ENCODE measurements at regions not wholly inside any gene's neighbourhood (a gene's known extent, or its start where the extent isn't known, plus 50 kb on each side); places are given as distances from the start of the nearest gene placed in this dataset.

GRCh38 chr5:54785729-54786591 lies 199.4 kb downstream of the ESM1 start:
- Histone ChIP-seq H3K27me3 (replicated peaks; ENCODE audit: control insufficient read depth, insufficient read depth, low read length) (no peaks in the 10 kb centered on the region), H3K4me1 (no peaks in the 10 kb centered on the region), H3K36me3 (ENCODE audit: control insufficient read depth, insufficient read depth, low read length) (no peaks in the 10 kb centered on the region), H3K4me3 (ENCODE audit: low read depth, low read length) (no peak overlapping the region), H3K9me3 (no peaks in the 10 kb centered on the region)
- CTCF ChIA-PET: no interaction called here
- Mint-ChIP-seq H3K27ac (ENCODE audit: unreplicated experiment) (no peak overlapping the region), H3K9me3 (ENCODE audit: unreplicated experiment) (no peaks in the 10 kb centered on the region), H3K27me3 (ENCODE audit: insufficient read depth, unreplicated experiment) (no peaks in the 10 kb centered on the region), H3K4me3 (ENCODE audit: unreplicated experiment) (no peak overlapping the region), H3K4me1 (ENCODE audit: low read depth, unreplicated experiment) (no peaks in the 10 kb centered on the region), H3K36me3 (ENCODE audit: insufficient read depth, unreplicated experiment) (no peaks in the 10 kb centered on the region)
- POLR2A ChIA-PET: no interaction called here
- TF ChIP-seq CTCF (IDR thresholded peaks at IDR 0.05; ENCODE audit: insufficient read depth in 1 of 2, low read depth in 1 of 2, low read length in 1 of 2, severe bottlenecking in 1 of 2, unreplicated experiment in 1 of 2): no peak
- no peak for DNase-seq
- intact Hi-C loops (cut with micrococcal nuclease; ENCODE audit: unreplicated experiment): no loop called here
- BruUV-seq (replicated peaks): no TSS peak

DNA sequence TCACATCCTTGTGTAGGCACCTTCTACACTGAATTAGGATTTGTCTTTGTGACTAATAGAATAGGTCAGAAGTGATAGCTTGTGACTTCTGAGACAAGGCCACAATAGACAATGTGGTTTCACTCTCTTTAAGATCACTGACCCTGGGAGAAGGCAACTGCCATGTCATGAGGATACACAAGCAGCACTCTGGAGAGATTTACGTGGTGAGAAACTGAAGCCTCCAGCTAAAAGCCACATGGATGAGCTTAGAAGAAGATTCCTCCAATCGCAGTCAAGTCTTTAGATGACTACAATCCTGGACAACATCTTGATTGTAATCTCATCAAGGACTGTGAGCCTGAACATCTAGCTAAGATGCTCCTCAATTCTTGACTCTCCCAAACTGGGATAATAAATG lies 206.6 kb downstream of the ESM1 start:
- intact Hi-C loops (cut with micrococcal nuclease; ENCODE audit: unreplicated experiment): no loop called here
- Histone ChIP-seq H3K27me3 (replicated peaks; ENCODE audit: control insufficient read depth, insufficient read depth, low read length) (no peaks in the 10 kb centered on the region), H3K36me3 (ENCODE audit: control insufficient read depth, insufficient read depth, low read length) (no peaks in the 10 kb centered on the region), H3K4me1 (no peaks in the 10 kb centered on the region), H3K9me3 (no peaks in the 10 kb centered on the region), H3K4me3 (ENCODE audit: low read depth, low read length) (no peak overlapping the region)
- CTCF ChIA-PET: no interaction called here
- Mint-ChIP-seq H3K9me3 (ENCODE audit: unreplicated experiment) (no peaks in the 10 kb centered on the region), H3K27ac (ENCODE audit: unreplicated experiment) (no peak overlapping the region), H3K4me1 (ENCODE audit: low read depth, unreplicated experiment) (no peaks in the 10 kb centered on the region), H3K4me3 (ENCODE audit: unreplicated experiment) (no peak overlapping the region), H3K27me3 (ENCODE audit: insufficient read depth, unreplicated experiment) (peaks cover 4% of the 10 kb centered on the region), H3K36me3 (ENCODE audit: insufficient read depth, unreplicated experiment) (no peaks in the 10 kb centered on the region)
- POLR2A ChIA-PET: no interaction called here
- DNase-seq: no peak
- no TSS peak for BruUV-seq (replicated peaks)
- TF ChIP-seq CTCF (IDR thresholded peaks at IDR 0.05; ENCODE audit: insufficient read depth in 1 of 2, low read depth in 1 of 2, low read length in 1 of 2, severe bottlenecking in 1 of 2, unreplicated experiment in 1 of 2): no peak

- H3K4me3 ChIP-seq (ENCODE audit: low read depth, low read length): no peak overlapping the region
- Mint-ChIP-seq H3K9me3 (ENCODE audit: unreplicated experiment) (no peaks in the 10 kb centered on the region), H3K4me1 (ENCODE audit: low read depth, unreplicated experiment) (no peaks in the 10 kb centered on the region), H3K27me3 (ENCODE audit: insufficient read depth, unreplicated experiment) (peaks cover 7% of the 10 kb centered on the region), H3K36me3 (ENCODE audit: insufficient read depth, unreplicated experiment) (no peaks in the 10 kb centered on the region), H3K4me3 (ENCODE audit: unreplicated experiment) (no peak overlapping the region), H3K27ac (ENCODE audit: unreplicated experiment) (no peak overlapping the region)
- H3K9me3 ChIP-seq: no peaks in the 10 kb centered on the region
- no peak for DNase-seq
- no peaks in the 10 kb centered on the region for H3K4me1 ChIP-seq
- H3K27me3 ChIP-seq (replicated peaks; ENCODE audit: control insufficient read depth, insufficient read depth, low read length): no peaks in the 10 kb centered on the region
- no TSS peak for BruUV-seq (replicated peaks)
- no peaks in the 10 kb centered on the region for H3K36me3 ChIP-seq (ENCODE audit: control insufficient read depth, insufficient read depth, low read length)
- intact Hi-C loops (cut with micrococcal nuclease; ENCODE audit: unreplicated experiment): no loop called here
- CTCF ChIA-PET: no interaction called here
- TF ChIP-seq CTCF (IDR thresholded peaks at IDR 0.05; ENCODE audit: insufficient read depth in 1 of 2, low read depth in 1 of 2, low read length in 1 of 2, severe bottlenecking in 1 of 2, unreplicated experiment in 1 of 2): no peak
- POLR2A ChIA-PET: no interaction called here
Measured at GRCh38 chr5:54775645-54776044, 209.7 kb downstream of the ESM1 start.
